ENCODE measurements at regions not wholly inside any gene's neighbourhood (a gene's known extent, or its start where the extent isn't known, plus 50 kb on each side); places are given as distances from the start of the nearest gene placed in this dataset.

- ChIA-PET POLR2A (no interaction called here), CTCF (no interaction called here)
- DNase-seq (ENCODE audit: extremely low spot score), result no peak
- TF ChIP-seq PKNOX1 (IDR thresholded peaks at IDR 0.05) (no peak), ELF4 (IDR thresholded peaks at IDR 0.05) (no peak), LEF1 (IDR thresholded peaks at IDR 0.05; ENCODE audit: borderline replicate concordance) (no peak), NFRKB (IDR thresholded peaks at IDR 0.05) (no peak), HDGF (IDR thresholded peaks at IDR 0.05; ENCODE audit: borderline replicate concordance) (no peak), CTBP1 (IDR thresholded peaks at IDR 0.05; ENCODE audit: borderline replicate concordance) (no peak), TARDBP (IDR thresholded peaks at IDR 0.05) (no peak), L3MBTL2 (conservative IDR thresholded peaks at IDR 0.05) (no peak), FOXM1 (IDR thresholded peaks at IDR 0.05; ENCODE audit: borderline replicate concordance) (no peak), SUZ12 (IDR thresholded peaks at IDR 0.05) (no peak), SP1 (IDR thresholded peaks at IDR 0.05) (no peak), FOXK2 (IDR thresholded peaks at IDR 0.05) (no peak), ARNT (IDR thresholded peaks at IDR 0.05) (no peak), BHLHE40 (IDR thresholded peaks at IDR 0.05; ENCODE audit: borderline replicate concordance) (no peak), ZNF384 (IDR thresholded peaks at IDR 0.05) (no peak), FOXA1 (IDR thresholded peaks at IDR 0.05) (no peak)
These were observed 757.8 kb upstream of the ADGRB3 start for GRCh38 chr6:67877288-67877687.

GRCh38 chr6:67875877-67876383 lies 759.2 kb upstream of the ADGRB3 start:
- no peak for DNase-seq (ENCODE audit: extremely low spot score)
- ChIA-PET CTCF (no interaction called here), POLR2A (no interaction called here)
- TF ChIP-seq FOXA1 (IDR thresholded peaks at IDR 0.05) (no peak), HDGF (IDR thresholded peaks at IDR 0.05; ENCODE audit: borderline replicate concordance) (no peak), NFRKB (IDR thresholded peaks at IDR 0.05) (no peak), CTBP1 (IDR thresholded peaks at IDR 0.05; ENCODE audit: borderline replicate concordance) (no peak)

GRCh38 chr6:67870321-67870720 lies 764.8 kb upstream of the ADGRB3 start:
- TF ChIP-seq NFRKB (IDR thresholded peaks at IDR 0.05) (no peak), FOXK2 (IDR thresholded peaks at IDR 0.05) (no peak), BHLHE40 (IDR thresholded peaks at IDR 0.05; ENCODE audit: borderline replicate concordance) (no peak), LEF1 (IDR thresholded peaks at IDR 0.05; ENCODE audit: borderline replicate concordance) (no peak), PKNOX1 (IDR thresholded peaks at IDR 0.05) (no peak), CTBP1 (IDR thresholded peaks at IDR 0.05; ENCODE audit: borderline replicate concordance) (no peak), SUZ12 (IDR thresholded peaks at IDR 0.05) (no peak), ELF4 (IDR thresholded peaks at IDR 0.05) (no peak), FOXA1 (IDR thresholded peaks at IDR 0.05) (no peak)
- ChIA-PET CTCF (no interaction called here), POLR2A (no interaction called here)
- no peak for DNase-seq (ENCODE audit: extremely low spot score)

- POLR2A ChIA-PET, result no interaction called here
- TF ChIP-seq L3MBTL2 (conservative IDR thresholded peaks at IDR 0.05), result no peak
- TF ChIP-seq CTBP1 (IDR thresholded peaks at IDR 0.05; ENCODE audit: borderline replicate concordance), result no peak
- no peak for TF ChIP-seq PKNOX1 (IDR thresholded peaks at IDR 0.05)
- TF ChIP-seq TARDBP (IDR thresholded peaks at IDR 0.05), result no peak
- no peak for TF ChIP-seq ELF4 (IDR thresholded peaks at IDR 0.05)
- no peak for TF ChIP-seq FOXK2 (IDR thresholded peaks at IDR 0.05)
- TF ChIP-seq ZNF384 (IDR thresholded peaks at IDR 0.05), result no peak
- TF ChIP-seq NFRKB (IDR thresholded peaks at IDR 0.05), result no peak
- TF ChIP-seq HDGF (IDR thresholded peaks at IDR 0.05; ENCODE audit: borderline replicate concordance), result no peak
- TF ChIP-seq SP1 (IDR thresholded peaks at IDR 0.05), result no peak
- DNase-seq (ENCODE audit: extremely low spot score), result no peak
- CTCF ChIA-PET, result no interaction called here
These were observed 771.7 kb upstream of the ADGRB3 start for GRCh38 chr6:67863346-67863745.

- POLR2A ChIA-PET, result no interaction called here
- no peak for TF ChIP-seq CTBP1 (IDR thresholded peaks at IDR 0.05; ENCODE audit: borderline replicate concordance)
- no peak for TF ChIP-seq PKNOX1 (IDR thresholded peaks at IDR 0.05)
- TF ChIP-seq LEF1 (IDR thresholded peaks at IDR 0.05; ENCODE audit: borderline replicate concordance), result no peak
- no peak for TF ChIP-seq BHLHE40 (IDR thresholded peaks at IDR 0.05; ENCODE audit: borderline replicate concordance)
- no peak for TF ChIP-seq L3MBTL2 (conservative IDR thresholded peaks at IDR 0.05)
- TF ChIP-seq FOXA1 (IDR thresholded peaks at IDR 0.05), result no peak
- TF ChIP-seq SUZ12 (IDR thresholded peaks at IDR 0.05), result no peak
- no peak for TF ChIP-seq FOXM1 (IDR thresholded peaks at IDR 0.05; ENCODE audit: borderline replicate concordance)
- TF ChIP-seq FOXK2 (IDR thresholded peaks at IDR 0.05), result no peak
- no peak for TF ChIP-seq ZNF384 (IDR thresholded peaks at IDR 0.05)
- no peak for TF ChIP-seq ARNT (IDR thresholded peaks at IDR 0.05)
- TF ChIP-seq TARDBP (IDR thresholded peaks at IDR 0.05), result no peak
- TF ChIP-seq NFRKB (IDR thresholded peaks at IDR 0.05), result no peak
- TF ChIP-seq ELF4 (IDR thresholded peaks at IDR 0.05), result no peak
- no peak for TF ChIP-seq SP1 (IDR thresholded peaks at IDR 0.05)
- TF ChIP-seq HDGF (IDR thresholded peaks at IDR 0.05; ENCODE audit: borderline replicate concordance), result no peak
- CTCF ChIA-PET, result no interaction called here
- no peak for DNase-seq (ENCODE audit: extremely low spot score)
These were observed 781.0 kb upstream of the ADGRB3 start for GRCh38 chr6:67854098-67854497.

- TF ChIP-seq FOXM1 (IDR thresholded peaks at IDR 0.05; ENCODE audit: borderline replicate concordance) (no peak), CTBP1 (IDR thresholded peaks at IDR 0.05; ENCODE audit: borderline replicate concordance) (no peak), NFRKB (IDR thresholded peaks at IDR 0.05) (no peak), HDGF (IDR thresholded peaks at IDR 0.05; ENCODE audit: borderline replicate concordance) (no peak), L3MBTL2 (conservative IDR thresholded peaks at IDR 0.05) (no peak), TARDBP (IDR thresholded peaks at IDR 0.05) (no peak), BHLHE40 (IDR thresholded peaks at IDR 0.05; ENCODE audit: borderline replicate concordance) (no peak), FOXA1 (IDR thresholded peaks at IDR 0.05) (no peak), ELF4 (IDR thresholded peaks at IDR 0.05) (no peak), LEF1 (IDR thresholded peaks at IDR 0.05; ENCODE audit: borderline replicate concordance) (no peak), FOXK2 (IDR thresholded peaks at IDR 0.05) (no peak), ZNF384 (IDR thresholded peaks at IDR 0.05) (no peak), ARNT (IDR thresholded peaks at IDR 0.05) (no peak), PKNOX1 (IDR thresholded peaks at IDR 0.05) (no peak)
- ChIA-PET POLR2A (no interaction called here), CTCF (no interaction called here)
- DNase-seq (ENCODE audit: extremely low spot score), result no peak
These were observed 795.3 kb upstream of the ADGRB3 start for GRCh38 chr6:67839818-67840217.
